Kidney epithelial cell (primary cell): ENCODE measurements at regions not wholly inside any gene's neighbourhood (a gene's known extent, or its start where the extent isn't known, plus 50 kb on each side); places are given as distances from the start of the nearest gene placed in this dataset.

Experiments used
- DNase-seq: peaks from one replicate; pipeline ENCODE4 v3.0.0-alpha.2; 2010; ENCODE audit warnings: low read depth
- H3K27me3 ChIP-seq: 2 replicates; pipeline ENCODE4 v1.6.0; 2011; ENCODE audit warnings: low read length; ENCODE audit not compliant: control insufficient read depth, insufficient read depth
- H3K36me3 ChIP-seq: 2 replicates; pipeline ENCODE4 v1.5.1; 2011; ENCODE audit warnings: low read length; ENCODE audit not compliant: control insufficient read depth, insufficient read depth
- H3K4me3 ChIP-seq: 2 replicates; pipeline ENCODE4 v1.5.1; 2011; ENCODE audit warnings: low read depth, mild to moderate bottlenecking, control low read depth, low read length
- TF ChIP-seq, protein P1 (sequence below): IDR thresholded peaks from 2 replicates; pipeline ENCODE4 v1.5.1; 2011; ENCODE audit warnings: mild to moderate bottlenecking, moderate library complexity, low read length, control low read depth, inconsistent platforms; ENCODE audit not compliant: insufficient read depth, poor library complexity, severe bottlenecking

GRCh38 chr20:56841346-56841908 lies 212.3 kb downstream of the TFAP2C start:
- no peaks in the 10 kb centered on the region for H3K36me3 ChIP-seq
- TF ChIP-seq, protein P1, sequence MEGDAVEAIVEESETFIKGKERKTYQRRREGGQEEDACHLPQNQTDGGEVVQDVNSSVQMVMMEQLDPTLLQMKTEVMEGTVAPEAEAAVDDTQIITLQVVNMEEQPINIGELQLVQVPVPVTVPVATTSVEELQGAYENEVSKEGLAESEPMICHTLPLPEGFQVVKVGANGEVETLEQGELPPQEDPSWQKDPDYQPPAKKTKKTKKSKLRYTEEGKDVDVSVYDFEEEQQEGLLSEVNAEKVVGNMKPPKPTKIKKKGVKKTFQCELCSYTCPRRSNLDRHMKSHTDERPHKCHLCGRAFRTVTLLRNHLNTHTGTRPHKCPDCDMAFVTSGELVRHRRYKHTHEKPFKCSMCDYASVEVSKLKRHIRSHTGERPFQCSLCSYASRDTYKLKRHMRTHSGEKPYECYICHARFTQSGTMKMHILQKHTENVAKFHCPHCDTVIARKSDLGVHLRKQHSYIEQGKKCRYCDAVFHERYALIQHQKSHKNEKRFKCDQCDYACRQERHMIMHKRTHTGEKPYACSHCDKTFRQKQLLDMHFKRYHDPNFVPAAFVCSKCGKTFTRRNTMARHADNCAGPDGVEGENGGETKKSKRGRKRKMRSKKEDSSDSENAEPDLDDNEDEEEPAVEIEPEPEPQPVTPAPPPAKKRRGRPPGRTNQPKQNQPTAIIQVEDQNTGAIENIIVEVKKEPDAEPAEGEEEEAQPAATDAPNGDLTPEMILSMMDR: no peak
- H3K4me3 ChIP-seq: no peak overlapping the region
- DNase-seq: no peak
- H3K27me3 ChIP-seq: no peaks in the 10 kb centered on the region

GRCh38 chr20:56842056-56842455 lies 212.9 kb downstream of the TFAP2C start:
- no peaks in the 10 kb centered on the region for H3K27me3 ChIP-seq

GRCh38 chr20:56843386-56843785 lies 214.3 kb downstream of the TFAP2C start:
- Histone ChIP-seq H3K36me3 (no peaks in the 10 kb centered on the region), H3K4me3 (no peak overlapping the region), H3K27me3 (no peaks in the 10 kb centered on the region)
- TF ChIP-seq, protein P1: no peak
- no peak for DNase-seq

More at GRCh38 chr20:56842056-56842455, 212.9 kb downstream of the TFAP2C start:
- Histone ChIP-seq H3K36me3 (no peaks in the 10 kb centered on the region), H3K4me3 (no peak overlapping the region)
- DNase-seq: no peak
- TF ChIP-seq, protein P1: no peak

- H3K36me3 ChIP-seq: no peaks in the 10 kb centered on the region
- no peak for DNase-seq
- TF ChIP-seq, protein P1: no peak
- no peaks in the 10 kb centered on the region for H3K27me3 ChIP-seq
- H3K4me3 ChIP-seq: no peak overlapping the region
Observed at GRCh38 chr20:56843817-56844216, 214.7 kb downstream of the TFAP2C start.

DNA sequence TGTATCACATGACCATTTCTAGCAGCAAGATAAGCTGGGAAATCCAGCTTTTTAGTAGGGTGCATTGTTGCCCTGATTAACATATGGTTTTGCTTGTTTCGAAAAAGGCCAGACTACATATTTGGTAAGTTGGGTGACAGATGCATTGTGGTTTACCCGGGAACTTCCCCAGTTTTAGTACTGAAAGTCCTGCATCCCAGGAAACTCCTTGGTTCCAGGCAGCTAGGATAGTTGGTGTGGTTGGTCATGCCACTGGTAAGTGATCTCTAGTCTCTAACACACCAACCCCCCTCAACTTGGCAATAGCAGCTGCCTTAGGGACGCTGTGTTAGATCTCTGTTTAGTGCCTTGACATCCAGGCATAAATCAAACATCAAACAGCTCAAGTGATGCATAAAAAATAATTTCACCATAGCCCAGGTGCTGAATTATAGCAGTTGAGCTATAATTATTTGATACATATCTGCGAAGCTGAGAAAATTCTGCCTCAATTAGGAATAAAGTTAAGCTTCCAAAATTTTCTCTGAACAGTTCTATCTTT lies 216.5 kb downstream of the TFAP2C start:
- H3K36me3 ChIP-seq: no peaks in the 10 kb centered on the region
- no peaks in the 10 kb centered on the region for H3K27me3 ChIP-seq
- TF ChIP-seq, protein P1: no peak
- DNase-seq: no peak
- H3K4me3 ChIP-seq: no peak overlapping the region

- Histone ChIP-seq H3K36me3 (no peaks in the 10 kb centered on the region), H3K27me3 (no peaks in the 10 kb centered on the region), H3K4me3 (no peak overlapping the region)
- DNase-seq: no peak
- TF ChIP-seq, protein P1: no peak
Observed at GRCh38 chr20:56848561-56848960, 219.5 kb downstream of the TFAP2C start.
